Kidney epithelial cell (primary cell): ENCODE measurements at regions not wholly inside any gene's neighbourhood (a gene's known extent, or its start where the extent isn't known, plus 50 kb on each side); places are given as distances from the start of the nearest gene placed in this dataset.

Source experiments
- DNase-seq: peaks from one replicate; pipeline ENCODE4 v3.0.0-alpha.2; 2010; ENCODE audit warnings: low read depth
- H3K27me3 ChIP-seq: 2 replicates; pipeline ENCODE4 v1.6.0; 2011; ENCODE audit warnings: low read length; ENCODE audit not compliant: control insufficient read depth, insufficient read depth
- H3K36me3 ChIP-seq: 2 replicates; pipeline ENCODE4 v1.5.1; 2011; ENCODE audit warnings: low read length; ENCODE audit not compliant: control insufficient read depth, insufficient read depth
- H3K4me3 ChIP-seq: 2 replicates; pipeline ENCODE4 v1.5.1; 2011; ENCODE audit warnings: low read depth, mild to moderate bottlenecking, control low read depth, low read length
- CTCF ChIP-seq: IDR thresholded peaks from 2 replicates; pipeline ENCODE4 v1.5.1; 2011; ENCODE audit warnings: mild to moderate bottlenecking, moderate library complexity, low read length, control low read depth, inconsistent platforms; ENCODE audit not compliant: insufficient read depth, poor library complexity, severe bottlenecking

- TF ChIP-seq CTCF = no peak
- Histone ChIP-seq H3K36me3 (no peaks in the 10 kb centered on the region), H3K4me3 (no peak overlapping the region), H3K27me3 (peaks cover 3% of the 10 kb centered on the region)
- DNase-seq = no peak
Observed at GRCh38 chr1:239954836-239955235, 136.8 kb upstream of the FMN2 start.

DNA sequence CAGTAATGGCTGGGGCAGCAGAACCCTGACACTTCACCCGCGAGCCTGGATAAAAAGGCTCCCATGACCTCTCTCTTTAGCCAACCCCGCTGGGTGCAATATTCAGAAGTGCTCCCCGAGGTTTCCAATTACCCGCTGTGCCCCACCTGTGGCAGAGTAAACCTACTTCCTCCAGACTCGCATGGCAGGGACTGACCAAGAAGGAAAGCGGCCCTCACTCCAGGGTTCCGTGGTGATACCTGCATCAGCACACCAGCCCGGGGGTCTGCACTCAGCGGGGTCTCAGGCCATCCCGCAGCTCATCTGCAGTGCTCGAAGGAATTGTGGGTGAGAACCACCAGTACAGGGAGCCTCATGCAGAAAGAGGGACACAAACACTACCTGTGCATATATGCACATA, 136.3 kb upstream of the FMN2 start:
- no peak overlapping the region for H3K4me3 ChIP-seq
- no peak for TF ChIP-seq CTCF
- no peaks in the 10 kb centered on the region for H3K36me3 ChIP-seq
- no peak for DNase-seq
- H3K27me3 ChIP-seq = peaks cover 3% of the 10 kb centered on the region

DNA sequence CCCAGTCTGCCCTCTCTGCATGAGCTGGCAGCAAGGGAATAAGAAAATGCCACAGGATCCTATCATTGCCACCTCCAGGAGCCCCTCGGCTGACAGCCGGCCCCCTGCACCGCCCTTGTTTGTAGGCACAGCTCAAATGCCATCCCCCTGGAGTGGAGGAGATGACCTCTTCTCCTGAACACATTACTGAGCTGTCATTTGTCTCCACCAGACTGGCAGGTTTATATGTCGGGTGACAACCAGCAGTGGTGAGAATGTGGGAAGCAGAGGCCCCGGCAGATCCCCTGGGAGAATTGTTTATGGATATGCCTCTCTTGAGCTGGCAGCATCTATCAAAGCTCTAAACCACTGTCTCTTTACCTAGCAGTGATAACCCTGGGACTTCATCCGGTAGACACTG, 135.4 kb upstream of the FMN2 start:
- Histone ChIP-seq H3K4me3 (no peak overlapping the region), H3K36me3 (no peaks in the 10 kb centered on the region), H3K27me3 (peaks cover 3% of the 10 kb centered on the region)
- TF ChIP-seq CTCF = no peak
- DNase-seq = no peak

DNA sequence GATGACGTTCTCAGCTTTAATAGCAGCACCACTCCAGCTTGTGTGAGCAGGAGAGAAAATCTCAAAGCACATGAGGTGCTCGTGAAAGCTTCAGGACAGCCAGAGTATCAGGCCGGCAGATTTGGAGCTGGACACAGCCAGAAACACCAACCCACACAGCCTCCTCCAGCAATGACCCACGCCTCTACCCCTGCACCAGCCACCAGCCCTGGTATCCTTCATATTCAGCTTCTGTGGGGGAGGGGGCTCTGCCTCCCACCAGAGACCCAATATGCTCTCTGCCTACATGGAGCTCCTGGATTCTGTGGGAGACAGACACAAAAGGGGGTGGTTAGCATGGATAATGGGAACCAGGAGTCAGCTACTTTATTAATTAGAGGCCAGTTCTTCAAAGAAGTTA, 133.6 kb upstream of the FMN2 start:
- Histone ChIP-seq H3K4me3 (no peak overlapping the region), H3K27me3 (peaks cover 3% of the 10 kb centered on the region), H3K36me3 (no peaks in the 10 kb centered on the region)
- no peak for DNase-seq
- no peak for TF ChIP-seq CTCF

GRCh38 chr1:239960366-239960765, 131.3 kb upstream of the FMN2 start:
- Histone ChIP-seq H3K27me3 (peaks cover 3% of the 10 kb centered on the region), H3K4me3 (no peak overlapping the region), H3K36me3 (no peaks in the 10 kb centered on the region)
- no peak for TF ChIP-seq CTCF
- DNase-seq = no peak

DNA sequence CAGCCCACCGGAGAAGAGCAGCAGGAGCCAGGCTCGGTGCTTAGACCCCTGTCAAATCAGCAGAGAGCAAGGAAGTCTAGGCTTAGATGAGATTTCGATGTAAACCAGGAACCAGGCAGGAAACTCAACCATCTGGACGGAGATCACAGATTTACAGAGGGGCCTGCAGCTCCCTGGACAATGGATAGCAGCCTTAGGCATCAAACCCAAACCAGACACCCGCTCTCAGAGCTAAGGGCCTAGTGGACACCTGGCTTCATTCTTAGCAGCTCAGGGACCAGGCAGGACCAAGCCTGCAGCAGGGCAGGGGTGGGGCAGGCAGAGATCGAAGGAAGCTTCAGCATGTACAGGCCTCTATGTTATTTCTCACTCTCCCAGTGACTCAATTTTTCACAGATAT, 127.8 kb upstream of the FMN2 start:
- Histone ChIP-seq H3K36me3 (no peaks in the 10 kb centered on the region), H3K4me3 (no peak overlapping the region), H3K27me3 (no peaks in the 10 kb centered on the region)
- no peak for DNase-seq
- no peak for TF ChIP-seq CTCF
